ENCODE measurements at regions not wholly inside any gene's neighbourhood (a gene's known extent, or its start where the extent isn't known, plus 50 kb on each side); places are given as distances from the start of the nearest gene placed in this dataset.
A peak's percentile ranks its signal among the peaks of the same experiment; 100 is the strongest.
"Not testable (repeated sequence)": the region's sequence is repeated elsewhere in the genome, so short reads cannot be mapped to it uniquely, and the experiment has no call there.

DNA sequence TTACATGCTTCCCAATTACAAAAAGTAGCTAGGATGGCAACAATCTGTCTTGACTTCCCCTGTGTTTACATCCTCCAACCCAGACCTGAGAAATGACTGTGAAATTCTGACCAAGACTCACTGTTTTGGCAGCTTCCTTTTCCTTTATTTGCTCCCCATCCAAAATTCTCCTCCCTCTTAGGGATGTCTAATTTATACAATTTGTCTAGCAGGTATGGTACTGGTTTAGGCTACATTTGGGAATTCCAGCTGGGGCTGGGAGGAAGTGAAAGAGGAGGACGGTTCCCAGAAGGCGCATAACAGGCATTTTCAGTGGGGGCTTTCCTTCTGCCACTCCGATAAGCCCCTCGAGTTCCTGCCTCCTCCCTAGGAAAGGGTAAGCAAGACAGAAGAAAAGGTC is 231.5 kb upstream of the BTBD3 start:
- no peak for DNase-seq (ENCODE audit: low read depth)

- no peak for DNase-seq (ENCODE audit: low read depth)
These were observed 230.7 kb upstream of the BTBD3 start for GRCh38 chr20:11686820-11687543.

GRCh38 chr20:11687546-11688292 is 230.0 kb upstream of the BTBD3 start:
- no peak for DNase-seq (ENCODE audit: low read depth)

DNA sequence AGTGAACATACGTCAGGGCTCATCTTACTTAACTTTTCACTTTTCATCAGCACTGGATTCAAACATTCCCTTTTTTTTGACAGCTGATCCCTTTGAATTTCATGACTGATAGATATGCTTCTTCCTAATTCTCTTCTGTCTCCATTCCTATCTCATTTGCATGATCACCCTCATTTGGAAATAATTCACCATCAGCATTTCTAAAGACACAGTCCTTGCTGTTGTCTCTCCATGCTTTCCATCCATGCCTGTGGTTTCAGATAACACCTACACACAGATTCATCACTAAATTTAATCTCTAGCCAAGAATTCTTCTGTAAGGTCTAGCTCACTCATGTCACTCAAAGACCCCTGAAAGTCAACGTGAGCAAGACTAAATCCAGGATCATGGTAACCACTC is 228.4 kb upstream of the BTBD3 start:
- DNase-seq (ENCODE audit: low read depth) = no peak

DNA sequence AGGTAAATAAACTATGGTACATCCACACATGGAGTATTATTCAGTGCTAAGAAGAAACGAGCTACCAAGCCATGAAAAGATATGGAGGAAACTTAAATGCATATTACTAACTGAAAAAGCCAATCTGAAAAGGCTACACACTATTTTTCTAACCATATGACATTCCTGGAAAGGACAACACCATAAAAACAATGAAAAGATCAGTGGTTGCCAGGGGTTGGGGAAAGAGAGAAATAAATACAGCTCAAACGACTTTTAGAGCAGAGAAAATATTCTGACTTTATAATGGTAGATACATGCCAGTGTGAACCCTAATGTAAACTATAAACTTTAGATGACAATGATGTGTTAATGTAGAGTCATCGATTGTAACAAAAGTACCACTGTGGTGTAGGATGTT is 225.9 kb upstream of the BTBD3 start:
- no peak for DNase-seq (ENCODE audit: low read depth)

DNA sequence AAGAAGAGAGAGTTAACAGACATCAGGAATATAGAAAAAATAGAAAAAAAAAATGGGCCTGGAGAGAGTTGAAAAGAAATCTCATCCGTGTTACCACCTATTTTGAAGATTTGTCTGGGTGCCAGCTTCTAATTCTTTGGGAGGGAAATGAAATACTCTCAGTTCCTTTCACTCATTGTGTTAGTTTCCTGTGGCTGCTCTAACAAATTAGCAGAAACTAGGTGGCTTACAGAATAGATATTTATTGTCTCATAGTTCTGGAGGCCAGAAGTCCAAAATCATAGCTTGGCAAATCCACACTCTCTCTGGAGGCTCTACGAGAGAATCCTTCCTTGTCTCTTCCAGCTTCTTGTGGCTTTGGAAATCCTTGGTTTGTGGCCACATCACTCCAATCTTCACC is 225.1 kb upstream of the BTBD3 start:
- DNase-seq (ENCODE audit: low read depth) = no peak

GRCh38 chr20:11694467-11694866 is 223.2 kb upstream of the BTBD3 start:
- no peak for DNase-seq (ENCODE audit: low read depth)

DNA sequence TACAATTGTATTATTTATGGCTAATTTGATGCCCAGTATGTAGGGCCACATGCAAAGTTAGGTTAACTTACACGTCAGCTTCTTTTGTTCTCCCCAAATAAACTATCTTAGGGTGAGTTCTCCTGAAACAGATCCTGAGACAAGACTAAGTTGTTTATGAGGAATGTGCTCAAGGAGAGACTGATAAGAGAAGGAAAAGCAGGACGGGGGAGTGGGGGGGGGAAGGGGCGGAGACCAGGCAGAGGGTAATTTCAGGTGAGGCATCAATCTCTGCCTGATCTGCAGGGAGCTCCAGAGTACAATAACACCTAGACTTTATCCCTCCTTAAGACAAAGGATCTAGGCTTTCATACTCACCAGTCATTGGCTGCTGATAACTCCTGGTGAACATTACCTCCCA is 220.6 kb upstream of the BTBD3 start:
- DNase-seq (ENCODE audit: low read depth) = no peak

- DNase-seq (ENCODE audit: low read depth) = no peak
These were observed 220.0 kb upstream of the BTBD3 start for GRCh38 chr20:11697646-11698045.

GRCh38 chr20:11698124-11698523 is 219.6 kb upstream of the BTBD3 start:
- DNase-seq (ENCODE audit: low read depth) = no peak

- DNase-seq (ENCODE audit: low read depth) = no peak
These were observed 216.9 kb upstream of the BTBD3 start for GRCh38 chr20:11700831-11701230.

GRCh38 chr20:11702721-11703518 is 214.8 kb upstream of the BTBD3 start:
- DNase-seq (ENCODE audit: low read depth) = no peak

DNA sequence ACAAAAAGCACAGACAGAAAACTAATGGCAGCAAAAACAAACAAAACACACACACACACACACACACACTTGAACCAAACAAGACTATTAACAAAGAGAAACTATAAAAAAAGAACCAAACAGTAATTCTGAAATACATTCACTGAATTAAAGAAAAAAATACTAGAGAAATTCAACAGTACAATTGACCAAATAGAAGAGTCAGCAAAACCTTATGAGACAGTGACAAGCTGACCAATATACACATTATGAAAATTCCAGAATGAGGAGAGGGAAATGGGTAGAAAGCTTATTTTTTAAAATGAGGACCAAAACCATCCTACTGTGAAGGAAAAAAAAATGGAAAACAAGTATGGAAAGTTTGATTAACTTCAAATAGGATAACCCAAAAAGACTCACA is 212.2 kb upstream of the BTBD3 start:
- DNase-seq (ENCODE audit: low read depth) = no peak

GRCh38 chr20:11708223-11708622 is 209.5 kb upstream of the BTBD3 start:
- not testable (repeated sequence) for DNase-seq (ENCODE audit: low read depth)

DNA sequence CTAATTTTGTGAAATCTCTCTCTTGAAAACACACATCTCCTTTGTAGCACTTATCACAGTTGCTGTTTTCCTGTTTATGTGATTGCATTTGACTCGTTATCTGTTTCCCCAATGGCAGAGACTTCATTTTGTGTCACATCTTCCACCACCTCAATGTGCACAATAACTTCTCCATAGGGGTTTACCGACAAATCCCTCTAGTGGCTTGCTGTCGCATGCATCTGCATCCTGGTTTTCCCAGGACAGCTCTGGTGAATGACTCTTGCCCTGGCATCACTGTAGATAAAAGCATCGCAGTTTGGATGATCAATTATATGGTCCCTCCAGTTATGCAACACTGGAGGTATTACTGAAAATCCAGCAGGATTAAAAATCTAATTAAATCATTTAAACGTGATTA is 206.5 kb upstream of the BTBD3 start:
- DNase-seq (ENCODE audit: low read depth) = no peak

DNA sequence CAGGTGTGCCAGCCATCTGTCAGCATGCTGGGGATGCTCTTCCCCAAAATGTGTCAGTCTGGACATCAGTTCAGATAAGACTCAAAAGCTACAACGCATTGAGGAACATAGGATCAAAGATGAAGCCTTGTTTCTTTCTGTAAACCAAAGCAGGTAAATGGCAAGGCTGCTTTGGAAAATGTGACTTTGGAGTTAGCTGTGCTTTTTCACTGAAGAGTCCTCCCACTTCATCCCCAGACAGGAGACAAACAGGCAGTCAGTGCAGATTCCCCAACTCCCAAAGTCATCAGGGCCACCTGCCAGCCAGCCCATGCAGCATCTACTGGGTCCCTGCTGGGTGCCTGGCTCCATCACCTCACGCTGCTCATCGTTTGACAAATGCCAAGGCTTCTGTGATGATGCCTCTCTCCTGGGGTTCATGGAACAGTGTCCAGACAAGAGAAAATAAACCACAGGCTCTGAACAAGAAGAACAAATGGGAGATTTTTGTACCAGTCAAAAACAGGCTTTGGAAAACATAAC is 205.0 kb upstream of the BTBD3 start:
- no peak for DNase-seq (ENCODE audit: low read depth)

DNA sequence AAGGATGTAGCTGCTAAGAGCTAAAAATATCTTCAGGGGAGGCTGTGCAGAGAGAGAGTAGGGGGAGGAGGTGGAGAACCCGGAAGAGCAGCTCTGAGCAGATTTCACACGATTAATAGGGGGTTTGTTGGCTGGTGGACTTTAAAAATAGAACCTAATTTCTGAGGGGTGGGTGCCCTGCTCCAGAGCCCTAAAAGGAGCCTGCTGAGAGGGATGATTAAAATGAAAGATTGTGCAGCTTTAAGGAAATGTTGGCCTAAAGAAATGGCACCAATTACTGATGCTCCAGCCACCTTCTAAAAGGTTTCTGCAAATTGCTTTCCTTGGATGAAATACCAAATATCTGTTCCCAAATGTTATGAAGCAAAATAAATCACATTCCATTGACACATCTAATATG is 202.8 kb upstream of the BTBD3 start:
- no peak for DNase-seq (ENCODE audit: low read depth)

DNA sequence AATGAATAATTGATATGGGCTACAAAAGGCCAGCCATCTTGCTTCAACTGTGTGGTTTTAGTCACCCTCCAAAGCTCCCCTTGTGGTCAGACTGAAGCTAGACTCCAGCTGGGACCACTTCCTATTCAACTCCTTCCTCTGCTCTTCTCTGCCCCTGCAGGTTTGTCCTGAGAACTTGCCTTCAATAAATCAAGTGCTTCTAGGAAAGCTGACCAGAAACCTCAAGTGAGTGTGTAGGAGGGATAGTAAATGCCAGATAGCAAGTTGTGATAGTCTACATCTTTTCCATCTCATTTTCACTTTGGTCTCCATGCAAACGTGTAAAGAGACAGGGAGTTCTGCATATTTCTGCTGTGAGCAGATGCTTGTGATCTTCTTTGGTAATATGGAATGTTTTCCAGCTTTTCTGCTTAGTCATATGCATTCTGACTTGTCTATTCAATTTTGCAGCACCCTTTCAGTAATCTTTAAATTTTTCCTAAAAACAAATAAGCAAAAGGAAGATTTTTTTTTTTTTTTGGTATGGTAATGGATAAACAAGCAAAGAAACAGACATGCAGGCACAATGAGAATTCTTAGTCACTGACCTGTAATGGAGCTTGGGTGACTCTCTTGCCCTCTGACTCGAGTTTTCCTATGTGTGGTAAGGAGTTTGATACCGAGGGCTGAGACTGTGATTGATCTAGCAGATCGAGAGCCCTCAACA is 201.3 kb upstream of the BTBD3 start:
- peak; percentile 93 for DNase-seq (ENCODE audit: low read depth)

- no peak for DNase-seq (ENCODE audit: low read depth)
These were observed 200.8 kb upstream of the BTBD3 start for GRCh38 chr20:11716945-11717248.

DNA sequence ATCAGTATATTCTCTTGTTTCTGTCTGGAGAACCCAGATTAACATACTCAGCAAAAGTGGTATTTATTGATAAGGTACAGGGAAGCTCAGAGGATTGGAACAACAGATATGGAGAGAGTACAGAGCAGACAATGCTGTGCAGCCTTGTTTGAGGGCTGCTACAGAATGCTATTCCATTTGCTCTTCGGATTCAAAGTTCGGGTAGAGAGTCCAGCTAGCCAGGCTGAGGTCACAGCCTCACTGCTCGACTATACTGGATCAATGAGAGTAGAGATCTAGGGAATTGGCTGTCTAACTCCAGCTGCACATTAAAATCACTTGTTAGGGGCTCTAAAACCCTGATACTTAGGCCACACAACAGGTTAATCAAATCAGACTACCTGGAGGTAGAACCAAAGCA is 200.1 kb upstream of the BTBD3 start:
- no peak for DNase-seq (ENCODE audit: low read depth)

DNA sequence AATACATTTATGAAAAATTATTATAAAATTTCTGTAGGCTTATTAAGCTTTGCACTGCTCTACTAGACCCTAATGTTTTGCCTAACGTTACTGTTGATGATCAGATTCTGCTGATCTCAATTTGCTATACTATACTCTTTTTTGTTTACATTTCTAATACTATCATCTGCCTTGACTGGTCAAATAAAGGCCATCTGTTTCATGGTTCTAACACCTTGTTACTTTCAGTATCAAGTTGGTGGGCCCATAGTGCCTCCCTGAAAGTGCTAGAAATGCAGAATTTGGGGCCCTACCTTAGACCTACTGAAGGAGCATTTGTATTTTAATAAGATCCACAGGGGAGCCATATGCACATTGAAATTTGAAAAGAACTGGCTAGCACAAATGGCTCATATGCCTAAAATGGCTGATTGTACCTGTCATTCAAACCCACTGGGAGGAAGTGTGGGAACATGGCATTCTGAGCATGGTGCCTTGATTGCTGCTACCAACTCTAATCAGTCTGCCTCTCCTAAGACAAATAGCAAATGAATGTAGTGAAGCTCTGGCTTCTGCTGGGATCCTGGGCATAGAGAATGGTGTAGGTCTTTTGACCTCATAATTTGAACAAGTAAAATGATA is 199.1 kb upstream of the BTBD3 start:
- DNase-seq (ENCODE audit: low read depth) = no peak

- DNase-seq (ENCODE audit: low read depth) = no peak
These were observed 198.5 kb upstream of the BTBD3 start for GRCh38 chr20:11719153-11719552.
